Subcutaneous abdominal adipose tissue (tissue), 5 donors: ENCODE measurements at regions not wholly inside any gene's neighbourhood (a gene's known extent, or its start where the extent isn't known, plus 50 kb on each side); places are given as distances from the start of the nearest gene placed in this dataset.

Source experiments
- H3K27ac ChIP-seq: one replicate; pipeline ENCODE4 v1.7.0; 2013; ENCODE audit warnings: low read depth, mild to moderate bottlenecking, inconsistent platforms, low read length, moderate library complexity
- H3K27me3 ChIP-seq, 5 donors: one replicate each; pipeline ENCODE4 v1.7.0; 2013; ENCODE audit warnings: low read length in 5 of 5, inconsistent platforms in 1 of 5; ENCODE audit not compliant: control insufficient read depth in 5 of 5, insufficient read depth in 4 of 5
- H3K36me3 ChIP-seq, 5 donors: one replicate each; pipeline ENCODE4 v1.7.0; 2013; ENCODE audit warnings: low read length in 5 of 5; ENCODE audit not compliant: control insufficient read depth in 5 of 5, insufficient read depth in 5 of 5
- H3K4me1 ChIP-seq, 5 donors: one replicate each; pipeline ENCODE4 v1.7.0; 2013; ENCODE audit warnings: low read length in 5 of 5, mild to moderate bottlenecking in 3 of 5, moderate library complexity in 1 of 5; ENCODE audit not compliant: control insufficient read depth in 5 of 5, insufficient read depth in 5 of 5
- H3K4me3 ChIP-seq, 5 donors: one replicate each; pipeline ENCODE4 v1.7.0; 2013; ENCODE audit warnings: low read length in 5 of 5, low read depth in 1 of 5
- H3K9ac ChIP-seq, 5 donors: one replicate each; pipeline ENCODE4 v1.7.0; 2013; ENCODE audit warnings: low read length in 5 of 5, mild to moderate bottlenecking in 4 of 5, moderate library complexity in 3 of 5
- H3K9me3 ChIP-seq, 5 donors: one replicate each; pipeline ENCODE4 v1.7.0; 2013; ENCODE audit warnings: low read length in 5 of 5; ENCODE audit not compliant: control insufficient read depth in 5 of 5
- donor health status: healthy.
- donor health status: healthy.
- donor health status: healthy.
- donor health status: healthy.
- donor health status: healthy.

GRCh38 chr1:175833951-175834350, 90.6 kb upstream of the TNR start:
- Histone ChIP-seq H3K9me3 (no peaks in the 10 kb centered on the region), H3K27me3 (no peaks in the 10 kb centered on the region), H3K4me3 (no peak overlapping the region), H3K27ac (no peak overlapping the region), H3K9ac (no peak overlapping the region), H3K4me1 (no peaks in the 10 kb centered on the region), H3K36me3 (no peaks in the 10 kb centered on the region)

- no peaks in the 10 kb centered on the region for H3K9me3 ChIP-seq
These were observed 90.1 kb upstream of the TNR start for GRCh38 chr1:175833502-175833901.

GRCh38 chr1:175830500-175830899, 87.1 kb upstream of the TNR start:
- Histone ChIP-seq H3K4me3 (no peak overlapping the region), H3K9ac (no peak overlapping the region), H3K9me3 (no peaks in the 10 kb centered on the region), H3K4me1 (no peaks in the 10 kb centered on the region), H3K36me3 (no peaks in the 10 kb centered on the region), H3K27ac (no peak overlapping the region), H3K27me3 (no peaks in the 10 kb centered on the region)

More at GRCh38 chr1:175833502-175833901, 90.1 kb upstream of the TNR start:
- Histone ChIP-seq H3K27me3 (no peaks in the 10 kb centered on the region), H3K9ac (no peak overlapping the region), H3K4me3 (no peak overlapping the region), H3K4me1 (no peaks in the 10 kb centered on the region), H3K27ac (no peak overlapping the region), H3K36me3 (no peaks in the 10 kb centered on the region)

GRCh38 chr1:175829845-175830244, 86.5 kb upstream of the TNR start:
- no peak overlapping the region for H3K27ac ChIP-seq
- no peaks in the 10 kb centered on the region for H3K4me1 ChIP-seq
- no peak overlapping the region for H3K4me3 ChIP-seq
- no peaks in the 10 kb centered on the region for H3K36me3 ChIP-seq
- H3K27me3 ChIP-seq: no peaks in the 10 kb centered on the region
- no peak overlapping the region for H3K9ac ChIP-seq
- no peaks in the 10 kb centered on the region for H3K9me3 ChIP-seq

GRCh38 chr1:175826705-175827104, 83.3 kb upstream of the TNR start:
- Histone ChIP-seq H3K27me3 (no peaks in the 10 kb centered on the region), H3K9ac (no peak overlapping the region), H3K4me1 (peaks cover 0 to 3% (median 0%) of the 10 kb centered on the region in 5 donors), H3K36me3 (no peaks in the 10 kb centered on the region), H3K9me3 (no peaks in the 10 kb centered on the region), H3K27ac (no peak overlapping the region), H3K4me3 (no peak overlapping the region)

GRCh38 chr1:175824079-175824478, 80.7 kb upstream of the TNR start:
- H3K4me1 ChIP-seq: peaks cover 0 to 3% (median 0%) of the 10 kb centered on the region in 5 donors
- H3K9ac ChIP-seq: no peak overlapping the region
- H3K4me3 ChIP-seq: no peak overlapping the region
- H3K27ac ChIP-seq: no peak overlapping the region
- no peaks in the 10 kb centered on the region for H3K9me3 ChIP-seq
- H3K36me3 ChIP-seq: no peaks in the 10 kb centered on the region
- no peaks in the 10 kb centered on the region for H3K27me3 ChIP-seq

GRCh38 chr1:175823406-175823805, 80.0 kb upstream of the TNR start:
- Histone ChIP-seq H3K9me3 (no peaks in the 10 kb centered on the region), H3K4me1 (peaks cover 0 to 3% (median 0%) of the 10 kb centered on the region in 5 donors), H3K27me3 (no peaks in the 10 kb centered on the region), H3K4me3 (no peak overlapping the region), H3K27ac (no peak overlapping the region), H3K36me3 (no peaks in the 10 kb centered on the region), H3K9ac (no peak overlapping the region)

GRCh38 chr1:175822580-175822979, 79.2 kb upstream of the TNR start:
- Histone ChIP-seq H3K9ac (no peak overlapping the region), H3K27me3 (no peaks in the 10 kb centered on the region), H3K9me3 (no peaks in the 10 kb centered on the region), H3K4me1 (peaks cover 0 to 3% (median 0%) of the 10 kb centered on the region in 5 donors), H3K36me3 (no peaks in the 10 kb centered on the region), H3K27ac (no peak overlapping the region), H3K4me3 (no peak overlapping the region)

- Histone ChIP-seq H3K4me3 (no peak overlapping the region), H3K9me3 (no peaks in the 10 kb centered on the region), H3K4me1 (peaks cover 0 to 3% (median 0%) of the 10 kb centered on the region in 5 donors), H3K9ac (no peak overlapping the region), H3K27ac (no peak overlapping the region), H3K36me3 (no peaks in the 10 kb centered on the region), H3K27me3 (no peaks in the 10 kb centered on the region)
These were observed 77.1 kb upstream of the TNR start for GRCh38 chr1:175820456-175821025.

GRCh38 chr1:175818929-175819328, 75.5 kb upstream of the TNR start:
- H3K4me3 ChIP-seq: no peak overlapping the region
- H3K27me3 ChIP-seq: no peaks in the 10 kb centered on the region
- no peaks in the 10 kb centered on the region for H3K36me3 ChIP-seq
- H3K9ac ChIP-seq: no peak overlapping the region
- H3K27ac ChIP-seq: no peak overlapping the region
- H3K4me1 ChIP-seq: peaks cover 0 to 3% (median 0%) of the 10 kb centered on the region in 5 donors
- no peaks in the 10 kb centered on the region for H3K9me3 ChIP-seq

- no peak overlapping the region for H3K4me3 ChIP-seq
- H3K9ac ChIP-seq: no peak overlapping the region
- H3K4me1 ChIP-seq: no peaks in the 10 kb centered on the region
- no peaks in the 10 kb centered on the region for H3K27me3 ChIP-seq
- H3K9me3 ChIP-seq: no peaks in the 10 kb centered on the region
- no peak overlapping the region for H3K27ac ChIP-seq
- H3K36me3 ChIP-seq: no peaks in the 10 kb centered on the region
These were observed 74.0 kb upstream of the TNR start for GRCh38 chr1:175817445-175817844.
